GM12891 (cell line): ENCODE measurements at regions not wholly inside any gene's neighbourhood (a gene's known extent, or its start where the extent isn't known, plus 50 kb on each side); places are given as distances from the start of the nearest gene placed in this dataset.

Experiments used
- PAX5 ChIP-seq: IDR thresholded peaks from 2 replicates; pipeline ENCODE4 v1.6.1; 2011; ENCODE audit warnings: low read length, moderate library complexity, mild to moderate bottlenecking; ENCODE audit not compliant: insufficient read depth, severe bottlenecking
- POLR2A ChIP-seq: IDR thresholded peaks from 2 replicates; pipeline ENCODE4 v1.6.1; 2011; ENCODE audit warnings: low read depth, low read length, control low read depth
- TAF1 ChIP-seq: IDR thresholded peaks from 2 replicates; pipeline ENCODE4 v1.6.1; 2011; ENCODE audit warnings: low read depth, low read length, control low read depth

DNA sequence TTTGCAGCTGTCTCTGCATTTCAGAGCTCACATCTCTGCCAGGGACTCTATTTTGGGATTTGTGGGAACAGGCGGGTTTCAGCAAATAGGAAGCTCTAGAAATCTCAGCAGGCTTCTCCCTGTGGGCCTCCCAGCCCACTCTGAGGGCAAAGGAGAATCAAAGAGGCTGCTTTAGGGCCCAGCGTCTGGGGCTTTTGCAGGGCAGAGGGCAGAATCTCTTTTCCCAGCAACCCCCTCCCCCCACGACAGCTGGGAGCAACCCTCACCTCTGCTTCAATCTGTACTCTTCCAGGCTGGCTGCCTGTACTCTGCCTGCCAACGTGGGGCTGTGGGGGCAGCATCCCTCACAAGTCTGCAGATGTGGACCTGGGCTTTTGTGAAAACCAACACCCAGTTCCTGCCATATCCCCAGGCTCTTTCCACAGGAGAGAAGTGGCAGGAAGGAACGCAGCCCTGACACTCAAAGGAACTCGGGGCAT lies 529.6 kb upstream of the TBX3 start:
- no peak for TF ChIP-seq TAF1
- TF ChIP-seq POLR2A: no peak
- TF ChIP-seq PAX5: no peak
